Duodenal mucosa (tissue), 2 donors: ENCODE measurements at regions not wholly inside any gene's neighbourhood (a gene's known extent, or its start where the extent isn't known, plus 50 kb on each side); places are given as distances from the start of the nearest gene placed in this dataset.

Experiments used
- H3K27ac ChIP-seq: one replicate; pipeline ENCODE4 v1.7.0; 2013; ENCODE audit warnings: low read depth, low read length
- H3K27me3 ChIP-seq, 2 donors: one replicate each; pipeline ENCODE4 v1.7.0; 2013; ENCODE audit warnings: low read length in 2 of 2, control low read depth in 1 of 2; ENCODE audit not compliant: insufficient read depth in 2 of 2, control insufficient read depth in 1 of 2
- H3K36me3 ChIP-seq, 2 donors: one replicate each; pipeline ENCODE4 v1.7.0; 2013; ENCODE audit warnings: low read length in 2 of 2, control low read depth in 1 of 2; ENCODE audit not compliant: insufficient read depth in 2 of 2, control insufficient read depth in 1 of 2
- H3K4me1 ChIP-seq, 2 donors: one replicate each; pipeline ENCODE4 v1.7.0; 2013; ENCODE audit warnings: low read length in 2 of 2, control low read depth in 1 of 2; ENCODE audit not compliant: insufficient read depth in 2 of 2, control insufficient read depth in 1 of 2
- H3K4me3 ChIP-seq, 2 donors: one replicate each; pipeline ENCODE4 v1.7.0; 2013; ENCODE audit warnings: low read length in 2 of 2, low read depth in 1 of 2
- H3K9ac ChIP-seq, 2 donors: one replicate each; pipeline ENCODE4 v1.7.0; 2013; ENCODE audit warnings: low read length in 2 of 2, low read depth in 1 of 2
- H3K9me3 ChIP-seq, 2 donors: one replicate each; pipeline ENCODE4 v1.7.0; 2013; ENCODE audit warnings: low read length in 2 of 2, control low read depth in 1 of 2; ENCODE audit not compliant: control insufficient read depth in 1 of 2

DNA sequence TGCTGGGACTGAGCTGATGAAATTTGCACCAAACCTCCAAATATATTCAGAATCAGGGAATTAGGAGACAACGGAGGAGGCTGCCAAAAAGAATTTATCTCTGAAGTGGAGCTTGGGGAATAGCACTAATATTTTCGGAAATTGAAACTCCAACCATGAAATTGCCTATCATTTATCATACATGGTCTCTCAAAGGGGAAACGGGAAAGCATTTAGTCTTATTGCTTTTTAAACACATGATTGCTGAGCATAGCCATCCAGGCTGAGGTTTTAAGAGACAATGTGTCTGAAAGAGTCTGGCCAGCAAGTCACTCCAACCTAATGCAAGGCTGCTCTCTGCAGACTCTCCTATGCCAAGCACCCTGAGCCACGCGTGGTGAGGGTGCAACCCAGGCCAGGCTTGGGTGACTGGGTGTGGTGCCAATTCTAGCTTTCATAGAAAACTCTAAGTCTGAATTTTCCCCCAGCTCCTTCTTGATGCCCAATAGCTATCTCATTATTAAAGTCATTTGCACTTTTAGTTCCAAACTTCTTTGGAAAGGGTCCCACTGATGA is 200.2 kb downstream of the RPLP1 start:
- no peak overlapping the region for H3K27ac ChIP-seq

DNA sequence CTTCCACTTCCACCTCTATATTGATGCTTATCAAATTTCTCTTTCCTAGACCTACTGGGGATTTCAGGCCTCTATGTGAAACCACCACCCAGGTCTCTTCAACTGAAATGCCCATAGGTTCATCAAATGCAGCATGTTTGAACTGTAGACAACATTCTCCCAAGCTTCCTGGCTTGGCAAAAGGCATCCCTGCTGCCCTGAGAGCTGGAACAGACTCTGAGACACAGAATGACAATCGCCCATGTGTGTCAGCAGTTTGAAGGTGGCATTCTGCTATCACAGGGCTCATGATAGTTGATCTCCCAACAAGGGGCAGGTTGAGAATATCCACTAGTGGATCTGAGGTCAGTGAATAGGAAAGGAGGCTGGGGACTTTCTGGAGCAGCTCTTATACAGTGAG is 200.7 kb downstream of the RPLP1 start:
- Histone ChIP-seq H3K27ac (no peak overlapping the region), H3K36me3 (no peaks in the 10 kb centered on the region), H3K4me3 (no peak overlapping the region), H3K27me3 (no peaks in the 10 kb centered on the region), H3K9ac (no peak overlapping the region), H3K4me1 (no peaks in the 10 kb centered on the region), H3K9me3 (no peaks in the 10 kb centered on the region)

More for the DNA sequence above, 200.2 kb downstream of the RPLP1 start:
- Histone ChIP-seq H3K27me3 (no peaks in the 10 kb centered on the region), H3K4me1 (no peaks in the 10 kb centered on the region), H3K9me3 (no peaks in the 10 kb centered on the region), H3K4me3 (no peak overlapping the region), H3K9ac (no peak overlapping the region), H3K36me3 (no peaks in the 10 kb centered on the region)

- Histone ChIP-seq H3K36me3 (no peaks in the 10 kb centered on the region), H3K9me3 (no peaks in the 10 kb centered on the region), H3K27me3 (no peaks in the 10 kb centered on the region), H3K27ac (no peak overlapping the region), H3K9ac (no peak overlapping the region), H3K4me3 (no peak overlapping the region), H3K4me1 (no peaks in the 10 kb centered on the region)
Measured at GRCh38 chr15:69653846-69654245, 201.2 kb downstream of the RPLP1 start.

GRCh38 chr15:69656271-69657030 is 203.8 kb downstream of the RPLP1 start:
- Histone ChIP-seq H3K4me3 (no peak overlapping the region), H3K27ac (no peak overlapping the region), H3K9me3 (no peaks in the 10 kb centered on the region), H3K9ac (no peak overlapping the region), H3K27me3 (no peaks in the 10 kb centered on the region), H3K4me1 (no peaks in the 10 kb centered on the region), H3K36me3 (no peaks in the 10 kb centered on the region)

DNA sequence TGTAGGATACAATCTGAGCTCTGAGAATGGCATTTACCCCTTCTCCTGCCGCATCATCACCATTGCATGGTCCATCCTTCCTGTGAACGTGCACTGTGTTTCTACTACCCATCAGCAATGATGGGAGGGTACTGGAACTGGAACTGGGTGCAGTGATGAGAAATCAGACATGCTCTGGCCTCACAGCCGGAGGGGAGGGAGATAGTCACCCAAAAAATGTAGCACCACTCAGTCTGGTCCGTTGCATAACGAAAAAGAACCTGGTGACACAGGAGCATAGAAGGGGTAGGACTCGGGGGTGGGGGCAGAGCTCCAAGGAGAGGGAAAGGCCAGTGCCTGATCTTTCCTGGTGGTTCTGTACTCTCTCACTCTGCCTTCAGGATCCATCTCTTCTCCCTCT is 205.0 kb downstream of the RPLP1 start:
- Histone ChIP-seq H3K27ac (no peak overlapping the region), H3K27me3 (peaks cover 0 to 3% of the 10 kb centered on the region in 2 donors), H3K9me3 (no peaks in the 10 kb centered on the region), H3K36me3 (no peaks in the 10 kb centered on the region), H3K4me1 (no peaks in the 10 kb centered on the region), H3K4me3 (no peak overlapping the region), H3K9ac (no peak overlapping the region)

DNA sequence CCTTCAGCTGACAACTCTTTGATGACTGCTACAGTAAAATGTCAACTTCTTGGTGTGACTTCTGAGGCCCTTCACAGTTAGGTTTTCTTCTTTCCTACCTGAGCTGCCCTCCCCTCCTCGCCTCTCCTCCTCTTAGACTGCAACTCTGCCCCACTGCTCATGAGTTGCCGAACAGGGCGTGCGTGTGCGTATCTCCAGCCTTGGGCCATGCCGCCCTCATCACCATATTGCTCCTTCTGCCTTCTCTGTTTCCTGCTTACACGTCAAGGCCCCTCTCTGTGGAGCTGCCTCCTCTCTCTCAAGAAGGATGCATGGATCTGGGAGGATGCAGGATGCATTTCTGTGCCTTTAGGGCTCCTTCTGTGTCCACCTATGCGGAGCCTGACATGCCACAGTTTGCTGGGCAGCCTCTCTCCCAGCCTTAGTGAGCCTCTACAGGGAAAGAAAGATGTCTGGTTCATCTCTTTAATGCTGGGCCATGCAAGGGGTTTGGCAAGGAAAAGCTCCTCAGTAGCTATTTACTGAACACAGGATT is 205.9 kb downstream of the RPLP1 start:
- H3K4me1 ChIP-seq, result no peaks in the 10 kb centered on the region
- H3K27ac ChIP-seq, result no peak overlapping the region
- no peaks in the 10 kb centered on the region for H3K36me3 ChIP-seq
- no peak overlapping the region for H3K9ac ChIP-seq
- H3K27me3 ChIP-seq, result peaks cover 0 to 3% of the 10 kb centered on the region in 2 donors
- H3K9me3 ChIP-seq, result no peaks in the 10 kb centered on the region
- H3K4me3 ChIP-seq, result no peak overlapping the region

DNA sequence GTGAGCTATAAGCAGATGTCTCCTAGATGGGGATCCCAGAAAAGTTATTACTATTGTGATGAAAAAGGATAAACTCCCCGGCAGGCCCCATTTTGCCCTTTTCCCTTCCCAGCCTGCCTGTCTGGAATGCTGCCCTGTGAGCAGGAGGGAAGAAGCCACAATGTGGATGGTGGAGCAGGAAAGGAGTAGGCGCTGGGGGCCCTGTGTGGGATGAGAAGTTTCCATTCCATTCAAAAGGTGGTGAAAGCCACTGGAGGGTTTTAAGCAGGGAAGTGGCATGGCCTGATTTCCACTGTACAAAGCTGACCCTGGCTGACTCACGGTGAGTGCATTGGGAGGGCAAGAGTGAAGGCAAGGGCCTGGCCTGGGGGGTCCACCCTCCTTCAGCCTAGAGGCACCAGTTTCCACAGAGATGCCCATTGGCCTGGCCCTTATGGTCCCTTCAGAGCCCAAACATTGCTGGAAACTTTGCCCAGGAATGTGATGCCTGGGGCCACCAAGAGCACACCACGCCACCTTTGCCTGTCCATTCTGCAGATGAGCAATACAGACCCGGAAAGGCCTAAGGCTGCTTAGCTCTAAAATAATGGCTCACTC is 206.9 kb downstream of the RPLP1 start:
- Histone ChIP-seq H3K4me1 (no peaks in the 10 kb centered on the region), H3K27ac (no peak overlapping the region), H3K9ac (no peak overlapping the region), H3K9me3 (no peaks in the 10 kb centered on the region), H3K4me3 (no peak overlapping the region), H3K36me3 (no peaks in the 10 kb centered on the region), H3K27me3 (peaks cover 3 to 8% of the 10 kb centered on the region in 2 donors)

GRCh38 chr15:69660114-69660513 is 207.5 kb downstream of the RPLP1 start:
- H3K9me3 ChIP-seq, result no peaks in the 10 kb centered on the region
- H3K27ac ChIP-seq, result no peak overlapping the region
- H3K4me1 ChIP-seq, result no peaks in the 10 kb centered on the region
- no peaks in the 10 kb centered on the region for H3K36me3 ChIP-seq
- no peak overlapping the region for H3K4me3 ChIP-seq
- H3K27me3 ChIP-seq, result peaks cover 3 to 9% of the 10 kb centered on the region in 2 donors
- no peak overlapping the region for H3K9ac ChIP-seq

DNA sequence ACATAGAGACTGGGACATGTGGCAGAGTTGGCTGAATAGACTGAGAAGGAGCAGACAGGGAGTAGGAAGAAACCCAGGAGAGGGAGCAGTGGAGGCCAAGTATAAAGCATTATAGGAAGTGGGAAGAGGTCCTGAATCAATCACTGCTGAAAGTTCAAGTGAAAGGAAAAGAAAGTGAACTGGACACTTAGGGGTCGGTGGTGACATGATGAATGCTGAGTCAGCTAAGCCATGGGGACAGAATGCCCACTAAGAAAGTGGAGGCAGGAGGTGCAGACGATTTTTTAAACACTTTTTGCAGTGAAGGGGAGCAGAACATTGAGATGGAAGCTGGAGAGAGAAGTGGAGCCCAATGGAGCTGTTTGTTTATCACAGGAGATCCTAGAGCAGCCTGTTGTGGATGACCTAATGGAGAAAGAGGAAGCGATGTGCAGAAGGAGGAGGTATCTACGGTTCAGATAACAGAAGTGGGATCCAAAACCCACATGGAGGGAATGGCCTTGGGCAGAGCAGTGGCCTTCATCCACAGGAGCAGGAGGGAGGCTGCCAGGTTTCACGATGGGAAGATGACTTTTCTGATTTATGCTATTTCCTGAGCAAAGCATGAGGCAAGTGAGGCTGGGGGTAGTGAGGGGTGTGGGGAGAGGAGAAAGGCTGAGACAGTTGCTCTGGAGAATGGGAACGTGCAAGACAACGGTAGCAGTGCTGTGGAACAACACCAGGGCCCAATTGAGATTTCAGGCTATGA is 208.2 kb downstream of the RPLP1 start:
- Histone ChIP-seq H3K36me3 (no peaks in the 10 kb centered on the region), H3K4me1 (peaks cover under 1 to 6% of the 10 kb centered on the region in 2 donors), H3K27ac (no peak overlapping the region), H3K4me3 (no peak overlapping the region), H3K27me3 (peaks cover 3 to 9% of the 10 kb centered on the region in 2 donors), H3K9me3 (no peaks in the 10 kb centered on the region), H3K9ac (no peak overlapping the region)

DNA sequence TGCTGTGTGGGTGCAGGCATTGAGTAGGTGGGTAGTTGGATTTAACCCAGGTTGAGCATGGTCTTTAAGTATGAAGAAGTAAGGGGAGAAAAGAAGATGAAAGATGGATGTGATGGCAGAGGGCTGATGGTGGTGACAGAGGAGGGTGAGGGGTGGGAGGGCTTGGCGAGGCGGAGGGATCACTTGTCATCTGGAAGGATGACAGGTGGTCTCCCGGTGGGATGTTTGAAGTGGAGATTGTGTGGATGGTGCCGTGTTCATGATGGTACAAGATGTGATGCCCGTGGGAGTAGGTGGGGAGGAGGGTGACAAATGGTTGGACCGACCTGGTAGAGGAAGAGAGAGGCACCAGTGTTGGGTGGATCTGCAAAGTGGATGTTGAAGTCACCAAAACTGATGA is 208.8 kb downstream of the RPLP1 start:
- Histone ChIP-seq H3K9me3 (no peaks in the 10 kb centered on the region), H3K27ac (no peak overlapping the region), H3K36me3 (no peaks in the 10 kb centered on the region), H3K4me1 (peaks cover 6 to 12% of the 10 kb centered on the region in 2 donors), H3K9ac (no peak overlapping the region), H3K27me3 (peaks cover 3 to 9% of the 10 kb centered on the region in 2 donors), H3K4me3 (no peak overlapping the region)
